AG20443 (cell line): ENCODE measurements at regions not wholly inside any gene's neighbourhood (a gene's known extent, or its start where the extent isn't known, plus 50 kb on each side); places are given as distances from the start of the nearest gene placed in this dataset.
"Not testable (repeated sequence)": the region's sequence is repeated elsewhere in the genome, so short reads cannot be mapped to it uniquely, and the experiment has no call there.

ENCODE experiments used
- DNase-seq: peaks from one replicate; pipeline ENCODE4 v3.0.0; 2012; ENCODE audit warnings: low spot score, mixed read lengths

DNA sequence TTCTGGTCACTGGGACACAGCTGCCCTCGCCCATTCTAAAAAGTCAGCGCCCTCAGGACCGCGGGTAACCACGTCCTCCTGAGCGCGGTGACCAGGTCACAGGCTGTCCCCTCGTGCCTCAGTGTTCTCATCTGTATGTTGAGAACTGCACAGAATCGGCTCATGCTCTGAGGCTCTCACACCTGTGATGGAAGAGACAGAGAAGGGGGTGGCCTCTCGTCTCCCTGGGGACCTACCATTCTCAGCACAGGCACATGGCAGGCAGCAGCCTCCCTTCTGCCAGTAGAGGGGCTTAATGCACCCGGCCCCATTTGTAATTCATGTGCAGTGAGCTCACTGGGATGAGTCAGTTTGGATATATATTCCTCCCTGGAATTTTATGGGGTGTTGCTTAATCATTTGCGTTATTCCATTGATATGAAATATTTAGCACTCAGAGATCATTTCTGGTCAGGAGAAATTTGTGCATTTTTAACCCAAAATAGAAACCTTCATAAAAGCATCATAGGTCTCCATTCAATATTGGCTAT lies 51.9 kb upstream of the ROPN1B start:
- DNase-seq: not testable (repeated sequence)

DNA sequence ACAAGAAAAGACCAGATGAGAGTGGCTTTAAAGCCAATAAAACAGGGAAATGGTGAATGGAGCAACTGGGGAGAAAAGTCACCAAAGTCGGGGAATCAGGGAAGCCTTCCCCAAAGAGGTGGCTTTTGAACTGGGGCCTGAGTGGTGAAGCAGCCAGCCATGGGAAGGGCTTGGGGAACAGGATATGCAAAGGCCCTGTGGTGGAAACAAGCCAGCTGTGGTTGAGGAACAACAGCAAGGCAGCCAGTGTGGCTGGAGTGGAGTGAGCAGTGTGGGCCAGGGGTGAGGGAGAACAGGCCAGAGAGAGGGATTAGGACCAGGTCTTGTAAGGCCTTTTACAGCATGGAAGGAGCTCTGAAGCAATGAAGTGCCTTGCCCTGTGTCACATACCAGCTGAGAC lies 51.0 kb upstream of the ROPN1B start:
- DNase-seq: not testable (repeated sequence)

DNA sequence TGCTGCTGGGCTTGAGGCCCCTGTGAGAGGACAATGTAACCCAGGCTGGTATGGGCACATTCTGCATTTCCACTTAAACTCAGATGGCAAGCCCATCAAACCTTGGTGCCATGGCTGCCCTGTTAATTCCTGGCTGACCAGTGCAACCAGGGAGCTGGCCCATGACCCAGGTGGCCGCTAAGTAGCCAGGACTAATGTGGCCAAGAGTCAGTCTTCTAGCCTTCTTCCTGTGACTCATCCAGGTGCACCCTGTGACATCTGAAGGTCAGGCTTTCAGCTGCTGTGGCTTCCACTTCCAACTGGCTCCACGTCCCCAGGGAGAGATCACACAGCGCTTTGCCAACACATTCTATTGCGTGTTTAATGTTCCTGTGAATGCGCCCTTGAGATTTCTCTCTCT lies 50.5 kb upstream of the ROPN1B start:
- not testable (repeated sequence) for DNase-seq

DNA sequence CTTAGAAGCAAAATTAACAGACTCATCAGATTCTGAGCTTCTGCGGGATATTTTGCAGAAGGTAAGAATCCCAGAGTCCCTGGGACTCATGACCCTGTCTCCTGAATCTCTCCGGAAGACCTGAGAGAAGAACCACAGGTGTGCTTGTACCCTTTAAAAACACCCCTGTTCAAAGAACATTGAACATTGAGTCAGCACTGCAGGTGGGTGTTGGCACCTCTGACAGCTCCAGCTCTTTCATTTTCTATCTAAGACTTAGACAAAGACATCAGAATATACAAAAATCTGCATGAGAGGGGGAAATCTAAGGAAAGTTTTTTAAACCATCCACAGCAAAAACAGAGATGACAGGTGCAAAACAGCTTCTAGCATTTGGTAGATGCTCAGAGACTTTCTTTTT lies 50.1 kb upstream of the ROPN1B start:
- DNase-seq: not testable (repeated sequence)
